AG04449 (cell line): ENCODE measurements at regions not wholly inside any gene's neighbourhood (a gene's known extent, or its start where the extent isn't known, plus 50 kb on each side); places are given as distances from the start of the nearest gene placed in this dataset.

Experiments used
- CTCF ChIA-PET: fragments of 350-600 bp; formaldehyde crosslinking; extraction: SDS; loops from one replicate; lab custom pipeline; 2021; ENCODE audit warnings: antibody characterized with exemption; lab: Yijun Ruan, JAX
- POLR2A ChIA-PET: fragments of 400-600, 350-600 bp; formaldehyde crosslinking; extraction: SDS; loops from one replicate; lab custom pipeline; 2020; ENCODE audit warnings: antibody characterized with exemption, inconsistent platforms; lab: Yijun Ruan, JAX
- DNase-seq: peaks from one replicate; pipeline ENCODE4 v3.0.0-alpha.2; 2010; ENCODE audit warnings: low read depth, low spot score
- H3K4me3 ChIP-seq: 2 replicates; pipeline ENCODE4 v1.5.1; 2011; ENCODE audit warnings: low read depth, mild to moderate bottlenecking, control low read depth, low read length
- CTCF ChIP-seq: IDR thresholded peaks from one replicate; pipeline ENCODE4 v1.5.1; 2011; ENCODE audit warnings: mild to moderate bottlenecking, moderate library complexity, low read length, control low read depth, inconsistent platforms; ENCODE audit not compliant: insufficient read depth; ENCODE audit errors: missing control alignments

GRCh38 chr5:60354311-60354710 is 345.7 kb downstream of the DEPDC1B start:
- ChIA-PET POLR2A (no interaction called here), CTCF (no interaction called here)
- DNase-seq = no peak
- H3K4me3 ChIP-seq = no peak overlapping the region
- TF ChIP-seq CTCF = no peak

- no peak for DNase-seq
- ChIA-PET POLR2A (no interaction called here), CTCF (no interaction called here)
- H3K4me3 ChIP-seq = no peak overlapping the region
- TF ChIP-seq CTCF = no peak
Measured at GRCh38 chr5:60352992-60353599, 346.9 kb downstream of the DEPDC1B start.

- no peak for TF ChIP-seq CTCF
- CTCF ChIA-PET = no interaction called here
- POLR2A ChIA-PET = interaction anchor here (0.5 kb wide), 1 partner anchor 531 kb away, joined by 3 read pairs; no protein-coding TSS in a partner anchor
- no peak for DNase-seq
- no peak overlapping the region for H3K4me3 ChIP-seq
Measured at GRCh38 chr5:60350794-60351193, 349.2 kb downstream of the DEPDC1B start.

GRCh38 chr5:60349891-60350415 is 350.0 kb downstream of the DEPDC1B start:
- CTCF ChIA-PET = no interaction called here

GRCh38 chr5:60346393-60346792 is 353.6 kb downstream of the DEPDC1B start:
- DNase-seq = no peak
- CTCF ChIA-PET = no interaction called here
- POLR2A ChIA-PET = interaction anchor here (1.1 kb wide), 1 partner anchor 14 kb away, joined by 3 read pairs; no protein-coding TSS in a partner anchor
- no peak overlapping the region for H3K4me3 ChIP-seq
- no peak for TF ChIP-seq CTCF

More at GRCh38 chr5:60349891-60350415, 350.0 kb downstream of the DEPDC1B start:
- POLR2A ChIA-PET = no interaction called here
- no peak for TF ChIP-seq CTCF
- H3K4me3 ChIP-seq = no peak overlapping the region
- DNase-seq = no peak

GRCh38 chr5:60343102-60343501 is 356.9 kb downstream of the DEPDC1B start:
- TF ChIP-seq CTCF = no peak
- POLR2A ChIA-PET = no interaction called here
- CTCF ChIA-PET = interaction anchor here (0.8 kb wide), 1 partner anchor 10 kb away, joined by 4 read pairs; no protein-coding TSS in a partner anchor
- no peak overlapping the region for H3K4me3 ChIP-seq
- no peak for DNase-seq
